ENCODE measurements at regions not wholly inside any gene's neighbourhood (a gene's known extent, or its start where the extent isn't known, plus 50 kb on each side); places are given as distances from the start of the nearest gene placed in this dataset.
"Not testable (repeated sequence)": the region's sequence is repeated elsewhere in the genome, so short reads cannot be mapped to it uniquely, and the experiment has no call there.

GRCh38 chr6:81601918-81602317 is 150.6 kb downstream of the TENT5A start:
- no peak for TF ChIP-seq POLR2AphosphoS5 (IDR thresholded peaks at IDR 0.05; ENCODE audit: borderline replicate concordance, low read depth, low read length)
- TF ChIP-seq FOXP2 (optimal IDR thresholded peaks at IDR 0.05; ENCODE audit: control extremely low read depth, extremely low read length, insufficient read depth), result no peak
- no peak for TF ChIP-seq EZH2 (IDR thresholded peaks at IDR 0.05)
- DNase-seq (ENCODE audit: low read depth, low spot score), result no peak
- Histone ChIP-seq H3K27ac (no peak overlapping the region), H3K9ac (ENCODE audit: insufficient read length) (no peak overlapping the region), H3K36me3 (ENCODE audit: insufficient read depth, low read length) (no peaks in the 10 kb centered on the region), H3K4me3 (no peak overlapping the region), H3K9me3 (ENCODE audit: low read depth, low read length) (no peaks in the 10 kb centered on the region)

- not testable (repeated sequence) for H3K9ac ChIP-seq (ENCODE audit: insufficient read length); DNase-seq (ENCODE audit: low read depth, low spot score); H3K27ac ChIP-seq; H3K36me3 ChIP-seq (ENCODE audit: insufficient read depth, low read length); H3K4me3 ChIP-seq; H3K9me3 ChIP-seq (ENCODE audit: low read depth, low read length)
These were observed 152.0 kb downstream of the TENT5A start for GRCh38 chr6:81600488-81600887.

GRCh38 chr6:81594501-81594900 is 158.0 kb downstream of the TENT5A start:
- TF ChIP-seq POLR2AphosphoS5 (IDR thresholded peaks at IDR 0.05; ENCODE audit: borderline replicate concordance, low read depth, low read length) (no peak), FOXP2 (optimal IDR thresholded peaks at IDR 0.05; ENCODE audit: control extremely low read depth, extremely low read length, insufficient read depth) (no peak)

DNA sequence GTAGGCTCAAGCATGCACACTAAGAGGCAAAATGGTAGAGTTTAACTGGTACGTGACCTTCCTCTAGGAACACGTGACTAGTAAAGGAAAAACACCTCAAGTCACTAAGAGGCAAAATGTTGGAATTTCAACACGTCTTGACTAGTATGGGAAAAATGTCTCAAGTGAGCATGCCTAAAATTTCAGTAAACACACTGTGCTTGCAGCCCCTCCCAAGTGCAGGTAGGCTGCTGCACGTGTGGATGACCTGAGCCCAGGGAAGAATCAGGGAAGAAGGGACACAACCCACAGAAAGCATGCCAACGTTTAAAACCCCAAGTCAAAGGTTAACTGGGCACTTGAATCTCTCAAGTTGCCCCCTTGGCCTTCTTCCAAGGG is 162.2 kb downstream of the TENT5A start:
- Histone ChIP-seq H3K9me3 (ENCODE audit: low read depth, low read length) (no peaks in the 10 kb centered on the region), H3K27ac (no peak overlapping the region), H3K9ac (ENCODE audit: insufficient read length) (no peak overlapping the region), H3K4me3 (no peak overlapping the region), H3K36me3 (ENCODE audit: insufficient read depth, low read length) (no peaks in the 10 kb centered on the region)
- no peak for DNase-seq (ENCODE audit: low read depth, low spot score)
- no peak for TF ChIP-seq EZH2 (IDR thresholded peaks at IDR 0.05)
- TF ChIP-seq FOXP2 (optimal IDR thresholded peaks at IDR 0.05; ENCODE audit: control extremely low read depth, extremely low read length, insufficient read depth), result no peak
- no peak for TF ChIP-seq POLR2AphosphoS5 (IDR thresholded peaks at IDR 0.05; ENCODE audit: borderline replicate concordance, low read depth, low read length)

More at GRCh38 chr6:81594501-81594900, 158.0 kb downstream of the TENT5A start:
- H3K36me3 ChIP-seq (ENCODE audit: insufficient read depth, low read length), result no peaks in the 10 kb centered on the region
- H3K9ac ChIP-seq (ENCODE audit: insufficient read length), result no peak overlapping the region
- no peaks in the 10 kb centered on the region for H3K9me3 ChIP-seq (ENCODE audit: low read depth, low read length)
- no peak overlapping the region for H3K27ac ChIP-seq
- DNase-seq (ENCODE audit: low read depth, low spot score), result no peak
- H3K4me3 ChIP-seq, result no peak overlapping the region

DNA sequence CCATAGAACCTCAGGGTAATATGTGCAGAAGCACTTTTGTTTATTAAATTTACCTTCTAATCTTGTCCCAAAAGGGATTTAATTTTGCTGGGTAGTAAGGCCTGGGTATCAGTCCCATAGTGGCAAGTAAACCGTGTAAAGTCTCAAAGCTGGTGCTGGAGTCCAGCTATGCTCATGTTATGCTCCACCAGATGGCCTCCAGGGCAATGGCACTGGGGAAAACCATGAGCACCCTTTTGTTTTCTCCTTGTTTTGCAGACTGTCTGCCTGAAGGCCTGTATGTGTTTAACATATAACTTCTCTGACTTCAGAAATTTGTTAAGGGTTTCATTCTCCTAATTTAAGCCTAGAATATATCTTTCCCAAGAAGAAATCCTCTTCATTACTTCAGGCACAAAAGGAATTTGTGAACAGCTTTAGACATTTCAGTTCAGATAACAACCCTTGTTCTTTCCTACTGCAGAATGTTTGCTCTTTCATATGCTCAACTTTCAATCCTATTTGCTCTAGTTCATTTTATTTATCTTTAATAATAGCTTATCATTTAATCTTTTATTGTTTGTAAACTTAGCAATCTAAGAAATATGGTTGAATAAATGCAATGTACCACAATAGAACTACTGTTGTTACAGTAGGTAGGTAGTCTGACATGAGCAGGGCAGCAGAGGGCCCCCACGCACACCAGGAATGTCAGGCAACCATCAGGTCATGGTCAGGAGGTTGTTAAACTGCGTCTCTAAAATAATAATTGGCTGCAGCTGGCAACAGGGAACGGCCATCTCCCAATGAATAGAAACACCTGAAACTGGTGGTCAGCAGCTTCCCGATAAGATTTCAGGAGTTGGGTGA is 162.8 kb downstream of the TENT5A start:
- DNase-seq (ENCODE audit: low read depth, low spot score), result no peak
- no peak overlapping the region for H3K4me3 ChIP-seq
- TF ChIP-seq POLR2AphosphoS5 (IDR thresholded peaks at IDR 0.05; ENCODE audit: borderline replicate concordance, low read depth, low read length), result no peak
- no peak for TF ChIP-seq EZH2 (IDR thresholded peaks at IDR 0.05)
- no peak for TF ChIP-seq FOXP2 (optimal IDR thresholded peaks at IDR 0.05; ENCODE audit: control extremely low read depth, extremely low read length, insufficient read depth)

DNA sequence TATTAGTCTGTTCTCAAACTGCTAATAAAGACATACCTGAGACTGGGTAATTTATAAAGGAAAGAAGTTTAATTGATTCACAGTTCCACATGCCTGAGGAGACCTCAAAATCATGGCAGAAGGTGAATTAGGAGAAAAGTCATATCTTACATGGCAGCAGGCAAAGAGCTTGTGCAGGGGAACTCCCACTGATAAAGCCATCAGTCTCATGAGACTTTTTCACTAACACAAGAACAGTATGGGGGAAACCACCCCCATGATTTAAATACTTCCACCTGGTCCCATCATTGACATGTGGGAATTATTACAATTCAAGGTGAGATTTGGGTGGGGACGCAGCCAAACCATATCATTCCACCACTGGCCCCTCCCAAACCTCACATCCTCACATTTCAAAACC is 166.8 kb downstream of the TENT5A start:
- not testable (repeated sequence) for H3K27ac ChIP-seq; H3K9me3 ChIP-seq (ENCODE audit: low read depth, low read length); H3K9ac ChIP-seq (ENCODE audit: insufficient read length); H3K4me3 ChIP-seq; H3K36me3 ChIP-seq (ENCODE audit: insufficient read depth, low read length); DNase-seq (ENCODE audit: low read depth, low spot score)

More for the DNA sequence above, 162.8 kb downstream of the TENT5A start:
- Histone ChIP-seq H3K36me3 (ENCODE audit: insufficient read depth, low read length) (no peaks in the 10 kb centered on the region), H3K9me3 (ENCODE audit: low read depth, low read length) (no peaks in the 10 kb centered on the region), H3K9ac (ENCODE audit: insufficient read length) (no peak overlapping the region), H3K27ac (no peak overlapping the region)

DNA sequence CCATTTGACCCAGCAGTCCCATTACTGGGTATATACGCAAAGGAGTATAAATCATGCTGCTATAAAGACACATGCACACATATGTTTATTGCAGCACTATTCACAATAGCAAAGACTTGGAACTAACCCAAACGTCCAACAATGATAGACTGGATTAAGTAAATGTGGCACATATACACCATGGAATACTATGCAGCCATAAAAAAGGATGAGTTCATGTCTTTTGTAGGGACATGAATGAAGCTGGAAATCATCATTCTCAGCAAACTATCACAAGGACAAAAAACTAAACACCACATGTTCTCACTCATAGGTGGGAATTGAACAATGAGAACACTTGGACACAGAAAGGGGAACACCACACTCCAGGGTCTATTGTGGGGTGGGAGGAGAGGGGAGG is 168.3 kb downstream of the TENT5A start:
- not testable (repeated sequence) for H3K4me3 ChIP-seq; DNase-seq (ENCODE audit: low read depth, low spot score); H3K27ac ChIP-seq; H3K36me3 ChIP-seq (ENCODE audit: insufficient read depth, low read length); H3K9ac ChIP-seq (ENCODE audit: insufficient read length); H3K9me3 ChIP-seq (ENCODE audit: low read depth, low read length)

- DNase-seq (ENCODE audit: low read depth, low spot score), result no peak
- TF ChIP-seq EZH2 (IDR thresholded peaks at IDR 0.05), result no peak
- TF ChIP-seq FOXP2 (optimal IDR thresholded peaks at IDR 0.05; ENCODE audit: control extremely low read depth, extremely low read length, insufficient read depth), result no peak
- TF ChIP-seq POLR2AphosphoS5 (IDR thresholded peaks at IDR 0.05; ENCODE audit: borderline replicate concordance, low read depth, low read length), result no peak
- Histone ChIP-seq H3K4me3 (no peak overlapping the region), H3K9me3 (ENCODE audit: low read depth, low read length) (no peaks in the 10 kb centered on the region), H3K27ac (no peak overlapping the region), H3K9ac (ENCODE audit: insufficient read length) (no peak overlapping the region), H3K36me3 (ENCODE audit: insufficient read depth, low read length) (no peaks in the 10 kb centered on the region)
These were observed 177.0 kb downstream of the TENT5A start for GRCh38 chr6:81575442-81575841.

DNA sequence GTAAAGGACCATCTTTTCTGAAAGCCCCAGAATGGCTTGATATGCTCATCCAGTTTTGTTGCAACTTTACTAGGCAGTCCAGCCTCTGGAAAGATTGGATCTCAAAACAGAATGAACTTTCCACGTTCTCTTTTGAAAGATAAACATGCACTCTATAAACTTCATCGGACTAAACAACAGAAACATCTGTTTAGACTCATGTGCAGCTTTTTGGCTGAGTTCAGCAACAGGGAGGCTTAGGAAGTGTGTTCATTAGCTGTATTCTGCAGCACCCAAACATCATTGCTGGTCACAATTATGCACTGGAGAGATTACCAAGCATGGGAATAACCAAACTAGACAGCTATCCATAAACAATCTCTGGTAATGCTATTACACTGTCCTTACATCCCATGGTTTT is 180.5 kb downstream of the TENT5A start:
- H3K4me3 ChIP-seq, result no peak overlapping the region
- H3K9me3 ChIP-seq (ENCODE audit: low read depth, low read length), result no peaks in the 10 kb centered on the region
- no peak overlapping the region for H3K27ac ChIP-seq
- TF ChIP-seq EZH2 (IDR thresholded peaks at IDR 0.05) (no peak), POLR2AphosphoS5 (IDR thresholded peaks at IDR 0.05; ENCODE audit: borderline replicate concordance, low read depth, low read length) (no peak), FOXP2 (optimal IDR thresholded peaks at IDR 0.05; ENCODE audit: control extremely low read depth, extremely low read length, insufficient read depth) (no peak)
- DNase-seq (ENCODE audit: low read depth, low spot score), result no peak
- H3K36me3 ChIP-seq (ENCODE audit: insufficient read depth, low read length), result no peaks in the 10 kb centered on the region
- no peak overlapping the region for H3K9ac ChIP-seq (ENCODE audit: insufficient read length)
